Endodermal cell (in vitro differentiated cells): ENCODE measurements at regions not wholly inside any gene's neighbourhood (a gene's known extent, or its start where the extent isn't known, plus 50 kb on each side); places are given as distances from the start of the nearest gene placed in this dataset.

Experiments
- DNase-seq: peaks from one replicate; pipeline ENCODE4 v3.0.0-alpha.2; 2017
- H3K27ac ChIP-seq: 2 replicates; pipeline ENCODE4 v1.5.1; 2013; ENCODE audit warnings: mild to moderate bottlenecking, low read depth, low read length, moderate library complexity
- H3K27me3 ChIP-seq: 2 replicates; pipeline ENCODE4 v1.6.1; 2013; ENCODE audit warnings: mild to moderate bottlenecking, low read length, moderate library complexity; ENCODE audit not compliant: insufficient read depth, control insufficient read depth, poor library complexity, severe bottlenecking
- H3K36me3 ChIP-seq: 2 replicates; pipeline ENCODE4 v1.7.0; 2013; ENCODE audit warnings: mild to moderate bottlenecking, low read length, moderate library complexity; ENCODE audit not compliant: control insufficient read depth, insufficient read depth
- H3K4me1 ChIP-seq: one replicate; pipeline ENCODE4 v1.7.0; 2013; ENCODE audit warnings: low read length; ENCODE audit not compliant: control insufficient read depth, insufficient read depth
- H3K4me3 ChIP-seq: 2 replicates; pipeline ENCODE4 v1.5.1; 2013; ENCODE audit warnings: mild to moderate bottlenecking, low read length, moderate library complexity
- H3K9ac ChIP-seq: 2 replicates; pipeline ENCODE4 v1.6.1; 2013; ENCODE audit warnings: mild to moderate bottlenecking, low read length, moderate library complexity; ENCODE audit not compliant: poor library complexity, severe bottlenecking; ENCODE audit errors: extremely low read depth
- H3K9me3 ChIP-seq: 2 replicates; pipeline ENCODE4 v1.6.1; 2013; ENCODE audit warnings: mild to moderate bottlenecking, low read length, moderate library complexity; ENCODE audit not compliant: control insufficient read depth
- H3K27ac Mint-ChIP-seq: 2 replicates; pipeline ENCODE4 v1.8.0; 2020; ENCODE audit warnings: mixed read lengths
- H3K27me3 Mint-ChIP-seq: 2 replicates; pipeline ENCODE4 v1.8.0; 2021; ENCODE audit warnings: mild to moderate bottlenecking, mixed read lengths; ENCODE audit not compliant: insufficient read depth
- H3K36me3 Mint-ChIP-seq: 2 replicates; pipeline ENCODE4 v1.8.0; 2020; ENCODE audit warnings: low read depth, mixed read lengths
- H3K4me1 Mint-ChIP-seq: 2 replicates; pipeline ENCODE4 v1.8.0; 2020; ENCODE audit warnings: mixed read lengths
- H3K4me3 Mint-ChIP-seq: 2 replicates; pipeline ENCODE4 v1.8.0; 2020; ENCODE audit warnings: mild to moderate bottlenecking, moderate library complexity, mixed read lengths
- H3K9me3 Mint-ChIP-seq: 2 replicates; pipeline ENCODE4 v1.8.0; 2020; ENCODE audit warnings: mild to moderate bottlenecking, mixed read lengths
- CTCF ChIP-seq: fragments of 200-600 bp; sonication (generic); conservative IDR thresholded peaks from 2 replicates; pipeline ENCODE4 v1.5.0; 2021; ENCODE audit warnings: antibody characterized with exemption, mild to moderate bottlenecking
- WGBS, 2 experiments: methylation state at CpG; one replicate each; pipeline versions ENCODE4 v1.1.5 to v1.1.7; 2013; ENCODE audit warnings: missing lambda C conversion rate in 2 of 2, mixed read lengths in 1 of 2; ENCODE audit not compliant: insufficient coverage in 1 of 2, insufficient read length in 1 of 2; 5-methylcytosine and 5-hydroxymethylcytosine counted together

- peak; percentile 21 for TF ChIP-seq CTCF
- Histone ChIP-seq H3K27ac (no peak overlapping the region), H3K4me1 (no peaks in the 10 kb centered on the region), H3K27me3 (no peaks in the 10 kb centered on the region), H3K9me3 (no peaks in the 10 kb centered on the region), H3K36me3 (no peaks in the 10 kb centered on the region), H3K4me3 (no peak overlapping the region), H3K9ac (no peak overlapping the region)
- Mint-ChIP-seq H3K36me3 (no peaks in the 10 kb centered on the region), H3K27me3 (peaks cover 1% of the 10 kb centered on the region), H3K4me3 (no peak overlapping the region), H3K27ac (no peak overlapping the region), H3K4me1 (no peaks in the 10 kb centered on the region), H3K9me3 (no peaks in the 10 kb centered on the region)
- DNase-seq = no peak
- WGBS, 2 experiments = 92 to 93% methylated on average over 3 of the region's 3 CpGs
Observed at GRCh38 chr7:21293771-21294170, 134.1 kb upstream of the SP4 start.

- H3K27me3 Mint-ChIP-seq = peaks cover 1% of the 10 kb centered on the region
- H3K4me1 Mint-ChIP-seq = no peaks in the 10 kb centered on the region
- H3K9ac ChIP-seq = no peak overlapping the region
- H3K9me3 ChIP-seq = no peaks in the 10 kb centered on the region
- WGBS, 2 experiments = 72 to 95% methylated on average over 2 to 5 of the region's 5 CpGs
- no peaks in the 10 kb centered on the region for H3K27me3 ChIP-seq
- H3K4me3 Mint-ChIP-seq = no peak overlapping the region
- no peak overlapping the region for H3K27ac Mint-ChIP-seq
- no peaks in the 10 kb centered on the region for H3K36me3 Mint-ChIP-seq
- no peak for DNase-seq
- no peak for TF ChIP-seq CTCF
- no peak overlapping the region for H3K4me3 ChIP-seq
- no peaks in the 10 kb centered on the region for H3K9me3 Mint-ChIP-seq
- H3K27ac ChIP-seq = no peak overlapping the region
- H3K36me3 ChIP-seq = no peaks in the 10 kb centered on the region
- H3K4me1 ChIP-seq = no peaks in the 10 kb centered on the region
Observed at GRCh38 chr7:21299766-21300165, 128.1 kb upstream of the SP4 start.

GRCh38 chr7:21300692-21301091 is 127.2 kb upstream of the SP4 start:
- 86 to 90% methylated on average over 1 to 2 of the region's 2 CpGs for WGBS, 2 experiments
- peak; percentile 66 for TF ChIP-seq CTCF
- Mint-ChIP-seq H3K27ac (no peak overlapping the region), H3K27me3 (peaks cover 1% of the 10 kb centered on the region), H3K9me3 (no peaks in the 10 kb centered on the region), H3K4me3 (no peak overlapping the region), H3K4me1 (no peaks in the 10 kb centered on the region), H3K36me3 (no peaks in the 10 kb centered on the region)
- Histone ChIP-seq H3K9ac (no peak overlapping the region), H3K36me3 (no peaks in the 10 kb centered on the region), H3K27ac (no peak overlapping the region), H3K9me3 (peaks cover 1% of the 10 kb centered on the region), H3K27me3 (no peaks in the 10 kb centered on the region), H3K4me3 (no peak overlapping the region), H3K4me1 (no peaks in the 10 kb centered on the region)
- no peak for DNase-seq
